Ovary (tissue), 3 donors: ENCODE measurements at regions not wholly inside any gene's neighbourhood (a gene's known extent, or its start where the extent isn't known, plus 50 kb on each side); places are given as distances from the start of the nearest gene placed in this dataset.

Experiments used
- CTCF ChIP-seq, 3 donors: fragments of 450-650 bp in 2 of 3; fragments of 200-600 bp in 1 of 3; IDR thresholded peaks; one replicate each; pipeline versions ENCODE4 v1.5.1 to v1.8.0; 2016 to 2022; ENCODE audit warnings: antibody characterized with exemption in 3 of 3, mild to moderate bottlenecking in 1 of 3
- EP300 ChIP-seq: sonication (generic); formaldehyde crosslinking; IDR thresholded peaks from one replicate; pipeline ENCODE4 v1.6.1; 2017; ENCODE audit warnings: antibody characterized with exemption
- POLR2A ChIP-seq: fragments of 450-650 bp; IDR thresholded peaks from one replicate; pipeline ENCODE4 v1.6.1; 2017; ENCODE audit warnings: antibody characterized with exemption, mild to moderate bottlenecking, moderate library complexity
- donor health status: DM: no; HTN: no; CAD: no.

GRCh38 chr2:189336276-189336975, 104.8 kb upstream of the WDR75 start:
- TF ChIP-seq CTCF (IDR thresholded peaks at IDR 0.05): no peak
- no peak for TF ChIP-seq POLR2A
- no peak for TF ChIP-seq EP300
